ENCODE measurements at regions not wholly inside any gene's neighbourhood (a gene's known extent, or its start where the extent isn't known, plus 50 kb on each side); places are given as distances from the start of the nearest gene placed in this dataset.
A peak's percentile ranks its signal among the peaks of the same experiment; 100 is the strongest.

GRCh38 chr10:110399106-110399964, 94.6 kb upstream of the SMNDC1 start:
- no peak for DNase-seq

GRCh38 chr10:110399965-110400933, 95.5 kb upstream of the SMNDC1 start:
- no peak for DNase-seq

- peak in 1 of 2 experiments; percentile 0 for DNase-seq
Measured at GRCh38 chr10:110401401-110402076, 96.2 kb upstream of the DUSP5 start.

GRCh38 chr10:110402077-110402416, 95.7 kb upstream of the DUSP5 start:
- DNase-seq: no peak

GRCh38 chr10:110403593-110403992, 94.1 kb upstream of the DUSP5 start:
- no peak for DNase-seq

GRCh38 chr10:110404413-110404812, 93.3 kb upstream of the DUSP5 start:
- no peak for DNase-seq

GRCh38 chr10:110404825-110405224, 92.9 kb upstream of the DUSP5 start:
- DNase-seq: no peak

- no peak for DNase-seq
Measured at GRCh38 chr10:110405380-110405779, 92.3 kb upstream of the DUSP5 start.

- no peak for DNase-seq
Measured at GRCh38 chr10:110407301-110408170, 90.2 kb upstream of the DUSP5 start.

GRCh38 chr10:110408203-110408871, 89.4 kb upstream of the DUSP5 start:
- DNase-seq: no peak

GRCh38 chr10:110408943-110409342, 88.8 kb upstream of the DUSP5 start:
- no peak for DNase-seq

GRCh38 chr10:110409488-110409887, 88.2 kb upstream of the DUSP5 start:
- no peak for DNase-seq

- DNase-seq: no peak
Measured at GRCh38 chr10:110409926-110410325, 87.8 kb upstream of the DUSP5 start.

GRCh38 chr10:110410329-110411046, 87.2 kb upstream of the DUSP5 start:
- no peak for DNase-seq

- DNase-seq: no peak
Measured at GRCh38 chr10:110411047-110411410, 86.7 kb upstream of the DUSP5 start.

- DNase-seq: no peak
Measured at GRCh38 chr10:110413049-110413783, 84.5 kb upstream of the DUSP5 start.

GRCh38 chr10:110413903-110414547, 83.7 kb upstream of the DUSP5 start:
- no peak for DNase-seq

GRCh38 chr10:110414548-110415309, 83.0 kb upstream of the DUSP5 start:
- DNase-seq: no peak

GRCh38 chr10:110415809-110416208, 81.9 kb upstream of the DUSP5 start:
- DNase-seq: no peak
